Kidney epithelial cell (primary cell): ENCODE measurements at regions not wholly inside any gene's neighbourhood (a gene's known extent, or its start where the extent isn't known, plus 50 kb on each side); places are given as distances from the start of the nearest gene placed in this dataset.

Experiments used
- DNase-seq: peaks from one replicate; pipeline ENCODE4 v3.0.0-alpha.2; 2010; ENCODE audit warnings: low read depth
- H3K27me3 ChIP-seq: 2 replicates; pipeline ENCODE4 v1.6.0; 2011; ENCODE audit warnings: low read length; ENCODE audit not compliant: control insufficient read depth, insufficient read depth
- H3K36me3 ChIP-seq: 2 replicates; pipeline ENCODE4 v1.5.1; 2011; ENCODE audit warnings: low read length; ENCODE audit not compliant: control insufficient read depth, insufficient read depth
- H3K4me3 ChIP-seq: 2 replicates; pipeline ENCODE4 v1.5.1; 2011; ENCODE audit warnings: low read depth, mild to moderate bottlenecking, control low read depth, low read length
- CTCF ChIP-seq: IDR thresholded peaks from 2 replicates; pipeline ENCODE4 v1.5.1; 2011; ENCODE audit warnings: mild to moderate bottlenecking, moderate library complexity, low read length, control low read depth, inconsistent platforms; ENCODE audit not compliant: insufficient read depth, poor library complexity, severe bottlenecking

GRCh38 chr4:136946307-136946907 lies 585.9 kb downstream of the PCDH18 start:
- TF ChIP-seq CTCF = no peak
- no peaks in the 10 kb centered on the region for H3K36me3 ChIP-seq
- no peak for DNase-seq
- no peaks in the 10 kb centered on the region for H3K27me3 ChIP-seq
- H3K4me3 ChIP-seq = no peak overlapping the region

GRCh38 chr4:136939781-136940180 lies 592.5 kb downstream of the PCDH18 start:
- no peak for DNase-seq
- no peak for TF ChIP-seq CTCF
- Histone ChIP-seq H3K36me3 (no peaks in the 10 kb centered on the region), H3K4me3 (no peak overlapping the region), H3K27me3 (no peaks in the 10 kb centered on the region)

GRCh38 chr4:136935871-136936270 lies 596.4 kb downstream of the PCDH18 start:
- DNase-seq = no peak
- Histone ChIP-seq H3K27me3 (no peaks in the 10 kb centered on the region), H3K4me3 (no peak overlapping the region), H3K36me3 (no peaks in the 10 kb centered on the region)
- TF ChIP-seq CTCF = no peak

- Histone ChIP-seq H3K36me3 (no peaks in the 10 kb centered on the region), H3K4me3 (no peak overlapping the region), H3K27me3 (no peaks in the 10 kb centered on the region)
- DNase-seq = peak; percentile 79
- TF ChIP-seq CTCF = no peak
These were observed 597.0 kb downstream of the PCDH18 start for GRCh38 chr4:136935305-136935704.

- Histone ChIP-seq H3K27me3 (no peaks in the 10 kb centered on the region), H3K36me3 (no peaks in the 10 kb centered on the region), H3K4me3 (no peak overlapping the region)
- no peak for DNase-seq
- no peak for TF ChIP-seq CTCF
These were observed 597.7 kb downstream of the PCDH18 start for GRCh38 chr4:136934601-136935000.

GRCh38 chr4:136931781-136932180 lies 600.5 kb downstream of the PCDH18 start:
- H3K36me3 ChIP-seq = no peaks in the 10 kb centered on the region
- no peak for DNase-seq
- no peak for TF ChIP-seq CTCF

More at GRCh38 chr4:136931781-136932180, 600.5 kb downstream of the PCDH18 start:
- Histone ChIP-seq H3K4me3 (no peak overlapping the region), H3K27me3 (no peaks in the 10 kb centered on the region)
